ENCODE measurements at regions not wholly inside any gene's neighbourhood (a gene's known extent, or its start where the extent isn't known, plus 50 kb on each side); places are given as distances from the start of the nearest gene placed in this dataset.
"Not testable (repeated sequence)": the region's sequence is repeated elsewhere in the genome, so short reads cannot be mapped to it uniquely, and the experiment has no call there.

- DNase-seq (ENCODE audit: low spot score), result no peak
These were observed 64.7 kb downstream of the DHCR7 start for GRCh38 chr11:71383461-71383860.

- no peak for DNase-seq (ENCODE audit: low spot score)
These were observed 66.2 kb downstream of the DHCR7 start for GRCh38 chr11:71381781-71382505.

- DNase-seq (ENCODE audit: low spot score), result no peak
These were observed 68.5 kb downstream of the DHCR7 start for GRCh38 chr11:71379701-71380100.

- no peak for DNase-seq (ENCODE audit: low spot score)
These were observed 74.3 kb downstream of the DHCR7 start for GRCh38 chr11:71373791-71374454.

- DNase-seq (ENCODE audit: low spot score), result peak; percentile 65
These were observed 75.2 kb downstream of the DHCR7 start for GRCh38 chr11:71372693-71373657.

- no peak for DNase-seq (ENCODE audit: low spot score)
These were observed 76.5 kb downstream of the DHCR7 start for GRCh38 chr11:71371674-71372069.

- no peak for DNase-seq (ENCODE audit: low spot score)
These were observed 77.1 kb downstream of the DHCR7 start for GRCh38 chr11:71370895-71371673.

- DNase-seq (ENCODE audit: low spot score), result no peak
These were observed 78.0 kb downstream of the DHCR7 start for GRCh38 chr11:71370020-71370747.

- no peak for DNase-seq (ENCODE audit: low spot score)
These were observed 78.8 kb downstream of the DHCR7 start for GRCh38 chr11:71369411-71369810.

- DNase-seq (ENCODE audit: low spot score), result no peak
These were observed 79.2 kb downstream of the DHCR7 start for GRCh38 chr11:71368966-71369365.

GRCh38 chr11:71367756-71368155, 80.4 kb downstream of the DHCR7 start:
- DNase-seq (ENCODE audit: low spot score), result no peak

GRCh38 chr11:71367276-71367675, 80.9 kb downstream of the DHCR7 start:
- DNase-seq (ENCODE audit: low spot score), result not testable (repeated sequence)

GRCh38 chr11:71366076-71366475, 82.1 kb downstream of the DHCR7 start:
- DNase-seq (ENCODE audit: low spot score), result no peak

GRCh38 chr11:71365626-71366025, 82.6 kb downstream of the DHCR7 start:
- no peak for DNase-seq (ENCODE audit: low spot score)

- no peak for DNase-seq (ENCODE audit: low spot score)
These were observed 83.4 kb downstream of the DHCR7 start for GRCh38 chr11:71364806-71365205.

- no peak for DNase-seq (ENCODE audit: low spot score)
These were observed 84.0 kb downstream of the DHCR7 start for GRCh38 chr11:71364176-71364671.

GRCh38 chr11:71363721-71364120, 84.5 kb downstream of the DHCR7 start:
- DNase-seq (ENCODE audit: low spot score), result no peak

GRCh38 chr11:71358963-71359567, 89.1 kb downstream of the DHCR7 start:
- no peak for DNase-seq (ENCODE audit: low spot score)

- DNase-seq (ENCODE audit: low spot score), result no peak
These were observed 90.0 kb downstream of the DHCR7 start for GRCh38 chr11:71358122-71358728.

GRCh38 chr11:71357414-71357813, 90.8 kb downstream of the DHCR7 start:
- no peak for DNase-seq (ENCODE audit: low spot score)
